Pancreas (tissue), 10 donors: ENCODE measurements at regions not wholly inside any gene's neighbourhood (a gene's known extent, or its start where the extent isn't known, plus 50 kb on each side); places are given as distances from the start of the nearest gene placed in this dataset.

Experiments used
- ATAC-seq, 4 donors: fragments of 200-7000 bp; cut with Tn5 transposase; one replicate each; pipeline versions ENCODE4 v1.8.0 to v1.9.1; 2020; ENCODE audit warnings: mild to moderate bottlenecking in 4 of 4, moderate library complexity in 4 of 4
- DNase-seq, 6 donors: peaks; one replicate each; pipeline ENCODE4 v3.0.0-alpha.2; 2020
- FAIRE-seq: peaks from 2 replicates; lab custom pipeline; 2012; peaks lifted over from hg19 to GRCh38; lab: Jason Lieb, UNC
- H3K27ac ChIP-seq, 4 donors: fragments of 200-600 bp; sonication (generic); 1 replicate in 3 of 4; 2 replicates in 1 of 4; pipeline versions ENCODE4 v1.5.0 to v1.8.0; 2020
- H3K27me3 ChIP-seq, 4 donors: fragments of 200-600 bp; one replicate each; pipeline ENCODE4 v1.8.0; 2021
- H3K36me3 ChIP-seq, 3 donors: fragments of 200-600 bp; sonication (generic) in 1 of 3; one replicate each; pipeline versions ENCODE4 v1.5.0 to v1.8.0; 2020 to 2021
- H3K4me1 ChIP-seq, 3 donors: fragments of 200-600 bp; one replicate each; pipeline ENCODE4 v1.8.0; 2021
- H3K4me3 ChIP-seq, 4 donors: fragments of 200-600 bp; sonication (generic) in 2 of 4; one replicate each; pipeline versions ENCODE4 v1.5.0 to v1.8.0; 2020 to 2021
- H3K9me3 ChIP-seq, 4 donors: fragments of 200-600 bp; one replicate each; pipeline ENCODE4 v1.8.0; 2021
- CTCF ChIP-seq, 4 donors: fragments of 200-600 bp; sonication (generic) in 3 of 4; IDR thresholded peaks; one replicate each; pipeline versions ENCODE4 v1.5.0 to v1.8.0; 2021; ENCODE audit warnings: antibody characterized with exemption in 4 of 4
- WGBS, 2 donors: extraction: QIAGEN DNeasy Blood & Tissue Kit; methylation state at CpG; one replicate each; pipeline ENCODE4 v1.1.7; 2013; 5-methylcytosine and 5-hydroxymethylcytosine counted together
- intact Hi-C, 3 donors: fragments of 100-400 bp; cut with DNase I; formaldehyde crosslinking; loops; one replicate each; pipeline versions ENCODE4 v1.11.1 to v1.14.2; 2022
- donor health status: healthy with polysubstance abuse.
- donor health status: DM: no; HTN: no; CAD: no; lungs with moderate emphysema.
- donor health status: DM: no; HTN: no; CAD: no.
- donor health status: control.
- donor health status: control.
- donor health status: Bipolar disorder and iron deficiency.
- donor health status: DM: yes; HTN: yes; CAD: no.
- donor health status: DM: no; HTN: no; CAD: no.
- donor health status: DM: no; HTN: no; CAD: no.
- donor health status: DM: yes; HTN: yes; CAD: no.

DNA sequence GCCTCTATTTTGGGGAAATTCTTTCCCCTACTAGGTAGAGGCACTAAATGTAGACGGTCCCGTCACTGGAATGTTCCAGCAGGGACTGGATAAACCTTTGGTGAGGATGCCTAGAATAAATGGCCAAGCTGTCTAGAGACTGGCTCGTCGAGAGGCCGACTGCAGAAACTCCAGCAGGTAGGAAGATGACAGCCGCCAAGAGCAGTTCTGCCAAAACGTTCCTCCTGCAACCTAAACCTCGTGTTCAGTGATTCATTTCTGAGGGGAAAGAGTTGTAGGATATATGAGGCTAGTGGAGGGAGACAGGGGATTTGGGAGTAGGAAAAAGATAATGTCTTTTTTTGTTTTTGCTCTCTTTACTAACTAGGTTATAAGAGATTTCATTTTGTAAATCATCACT lies 184.7 kb upstream of the GDF10 start:
- intact Hi-C loops: no loop called here
- no peaks in the 10 kb centered on the region for H3K36me3 ChIP-seq
- FAIRE-seq (no peak), ATAC-seq (no peak), DNase-seq (no peak)
- 68 to 72% methylated on average over 8 of the region's 8 CpGs for WGBS, 2 donors
- no peak for TF ChIP-seq CTCF (IDR thresholded peaks at IDR 0.05)
- H3K9me3 ChIP-seq: no peaks in the 10 kb centered on the region
- H3K27ac ChIP-seq: no peak overlapping the region
- no peaks in the 10 kb centered on the region for H3K4me1 ChIP-seq
- H3K4me3 ChIP-seq: no peak overlapping the region
- no peaks in the 10 kb centered on the region for H3K27me3 ChIP-seq

DNA sequence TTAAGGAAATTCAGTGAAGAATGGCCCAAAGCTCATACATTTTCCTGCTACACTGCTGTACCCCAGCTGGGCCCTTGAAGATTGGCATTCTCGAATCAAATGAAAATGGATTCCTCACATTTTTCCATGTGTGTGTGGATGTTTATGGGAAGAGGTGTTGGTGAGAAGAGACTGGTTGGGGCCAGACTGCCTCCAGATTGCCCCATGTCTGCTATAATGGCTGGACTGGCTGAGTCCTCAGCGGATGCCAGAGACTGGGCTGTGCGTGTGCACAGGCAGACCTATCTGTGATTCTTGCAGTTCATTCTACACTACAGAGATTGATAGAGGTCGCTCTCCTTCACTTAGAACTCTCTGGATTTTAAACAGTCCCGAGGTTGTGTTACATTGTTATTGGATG lies 183.6 kb upstream of the GDF10 start:
- no peak for ATAC-seq
- no peak overlapping the region for H3K27ac ChIP-seq
- no peak for FAIRE-seq
- TF ChIP-seq CTCF (IDR thresholded peaks at IDR 0.05): no peak
- no peak for DNase-seq
- H3K36me3 ChIP-seq: no peaks in the 10 kb centered on the region
- 75 to 76% methylated on average over 5 of the region's 5 CpGs for WGBS, 2 donors
- H3K4me1 ChIP-seq: no peaks in the 10 kb centered on the region
- no peak overlapping the region for H3K4me3 ChIP-seq
- no peaks in the 10 kb centered on the region for H3K27me3 ChIP-seq
- no peaks in the 10 kb centered on the region for H3K9me3 ChIP-seq
- intact Hi-C loops: no loop called here

DNA sequence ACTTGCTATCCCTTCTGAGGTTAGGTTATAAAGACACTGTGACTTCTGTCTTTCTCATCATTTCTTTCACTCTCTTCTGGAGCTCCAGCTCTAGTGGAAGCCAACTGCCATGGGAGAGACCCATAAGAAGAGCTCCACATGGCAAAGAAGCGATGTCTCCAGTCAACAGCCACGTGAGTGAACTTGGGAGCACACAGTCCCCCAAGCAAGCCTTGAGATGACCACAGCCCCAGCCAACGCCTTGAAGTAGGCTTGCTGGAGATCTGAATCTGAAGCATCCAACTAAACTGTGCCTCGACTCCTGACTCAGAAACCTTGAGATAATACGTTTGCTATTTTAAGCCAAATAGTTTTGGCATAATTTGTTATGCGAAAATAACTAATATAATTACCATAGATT lies 181.7 kb upstream of the GDF10 start:
- ATAC-seq (no peak), FAIRE-seq (no peak), DNase-seq (no peak)
- no peaks in the 10 kb centered on the region for H3K36me3 ChIP-seq
- 79 to 86% methylated on average over 6 of the region's 6 CpGs for whole genome bisulfite sequencing, 2 donors
- H3K27ac ChIP-seq: no peak overlapping the region
- H3K27me3 ChIP-seq: no peaks in the 10 kb centered on the region
- intact Hi-C loops: no loop called here
- no peak overlapping the region for H3K4me3 ChIP-seq
- H3K4me1 ChIP-seq: no peaks in the 10 kb centered on the region
- no peak for TF ChIP-seq CTCF (IDR thresholded peaks at IDR 0.05)
- no peaks in the 10 kb centered on the region for H3K9me3 ChIP-seq

DNA sequence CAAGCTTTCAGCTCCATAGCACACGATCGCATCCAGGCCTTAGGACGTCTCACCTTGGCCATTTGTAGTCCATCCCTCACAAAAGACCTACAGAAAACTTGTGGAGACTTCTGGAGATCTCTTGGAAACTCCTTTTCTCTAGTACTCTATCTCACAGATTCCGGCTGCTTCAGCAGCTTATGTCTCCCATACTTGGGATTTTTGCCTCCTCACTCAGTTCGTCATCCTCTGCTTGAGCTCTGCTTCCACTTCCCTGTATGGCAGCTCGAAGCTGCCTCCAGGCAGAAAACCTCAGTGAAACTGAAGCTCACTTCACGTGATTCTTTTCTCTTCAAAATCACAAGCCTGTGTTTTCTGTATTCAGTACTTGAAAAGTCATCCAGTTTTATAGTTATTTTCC lies 178.7 kb upstream of the GDF10 start:
- no peaks in the 10 kb centered on the region for H3K27me3 ChIP-seq
- FAIRE-seq (no peak), ATAC-seq (no peak), DNase-seq (no peak)
- no peaks in the 10 kb centered on the region for H3K36me3 ChIP-seq
- no peak overlapping the region for H3K27ac ChIP-seq
- WGBS, 2 donors: 74% methylated on average over 7 of the region's 7 CpGs
- H3K9me3 ChIP-seq: no peaks in the 10 kb centered on the region
- H3K4me1 ChIP-seq: no peaks in the 10 kb centered on the region
- intact Hi-C loops: no loop called here
- no peak overlapping the region for H3K4me3 ChIP-seq
- TF ChIP-seq CTCF (IDR thresholded peaks at IDR 0.05): no peak

- ATAC-seq (no peak), FAIRE-seq (no peak), DNase-seq (no peak)
- Histone ChIP-seq H3K4me1 (no peaks in the 10 kb centered on the region), H3K9me3 (no peaks in the 10 kb centered on the region), H3K27me3 (no peaks in the 10 kb centered on the region), H3K27ac (no peak overlapping the region), H3K36me3 (no peaks in the 10 kb centered on the region), H3K4me3 (no peak overlapping the region)
- intact Hi-C loops: no loop called here
- TF ChIP-seq CTCF (IDR thresholded peaks at IDR 0.05): no peak
- 84 to 85% methylated on average over 6 of the region's 6 CpGs for WGBS, 2 donors
Observed at GRCh38 chr10:47123716-47124288, 176.2 kb upstream of the GDF10 start.
